H1 (cell line): ENCODE measurements at regions not wholly inside any gene's neighbourhood (a gene's known extent, or its start where the extent isn't known, plus 50 kb on each side); places are given as distances from the start of the nearest gene placed in this dataset.

ENCODE experiments used
- CTCF ChIA-PET: fragments of 300-600 bp; sonication (Branson Sonifier 250); formaldehyde crosslinking; loops from one replicate; lab custom pipeline; 2021; ENCODE audit not compliant: partially characterized antibody; lab: Charles Lee
- POLR2A ChIA-PET: fragments of 300-600 bp; sonication (Branson Sonifier 250); formaldehyde crosslinking; loops from one replicate; lab custom pipeline; 2021; ENCODE audit warnings: inconsistent platforms; ENCODE audit not compliant: partially characterized antibody; lab: Charles Lee
- DNase-seq, 2 experiments: peaks; one replicate each; pipeline versions ENCODE4 v3.0.0 to v3.0.0-alpha.2; 2010 to 2022; ENCODE audit warnings: low spot score in 2 of 2, low read depth in 1 of 2, mixed read lengths in 1 of 2
- FAIRE-seq: peaks from 2 replicates; lab custom pipeline; 2011; peaks lifted over from hg19 to GRCh38; lab: Jason Lieb, UNC
- H2AFZ ChIP-seq: 2 replicates; pipeline ENCODE4 v1.8.1; 2012; ENCODE audit warnings: low read length, inconsistent platforms
- H2AK5ac ChIP-seq: 2 replicates; pipeline ENCODE4 v1.6.1; 2013; ENCODE audit warnings: low read depth, low read length
- H2BK120ac ChIP-seq: replicated peaks from 2 replicates; pipeline ENCODE3; 2013; ENCODE audit warnings: low read depth, low read length, inconsistent platforms
- H2BK12ac ChIP-seq: 2 replicates; pipeline ENCODE4 v1.6.1; 2013; ENCODE audit warnings: low read depth, low read length
- H2BK15ac ChIP-seq: 2 replicates; pipeline ENCODE4 v1.6.1; 2013; ENCODE audit warnings: low read length
- H2BK20ac ChIP-seq: 2 replicates; pipeline ENCODE4 v1.6.1; 2013; ENCODE audit warnings: low read length
- H2BK5ac ChIP-seq: 2 replicates; pipeline ENCODE4 v1.6.1; 2013; ENCODE audit warnings: low read depth, low read length
- H3K14ac ChIP-seq: 2 replicates; pipeline ENCODE4 v1.6.1; 2013; ENCODE audit warnings: inconsistent platforms; ENCODE audit not compliant: insufficient read length
- H3K18ac ChIP-seq: 2 replicates; pipeline ENCODE4 v1.6.1; 2013; ENCODE audit warnings: low read length; ENCODE audit errors: extremely low read depth
- H3K23ac ChIP-seq: 2 replicates; pipeline ENCODE4 v1.6.1; 2013; ENCODE audit warnings: inconsistent platforms; ENCODE audit not compliant: insufficient read length
- H3K23me2 ChIP-seq: 2 replicates; pipeline ENCODE4 v1.6.1; 2013; ENCODE audit warnings: low read depth, low read length
- H3K27ac ChIP-seq: 2 replicates; pipeline ENCODE4 v1.6.1; 2011; ENCODE audit warnings: low read depth, low read length, inconsistent platforms
- H3K27me3 ChIP-seq, 4 experiments: replicated peaks in 1 of 4; 1 replicate in 1 of 4; 2 replicates in 3 of 4; pipeline versions ENCODE4 v1.6.1 to v1.8.1; 2011 to 2013; ENCODE audit warnings: low read length in 3 of 4, mild to moderate bottlenecking in 3 of 4, inconsistent platforms in 2 of 4, mixed read lengths in 2 of 4, moderate library complexity in 1 of 4; ENCODE audit not compliant: control insufficient read depth in 3 of 4, insufficient read depth in 3 of 4; ENCODE audit errors: extremely low read depth in 1 of 4
- H3K36me3 ChIP-seq, 4 experiments: 2 replicates each; pipeline versions ENCODE4 v1.6.1 to v1.8.1; 2011 to 2013; ENCODE audit warnings: mild to moderate bottlenecking in 4 of 4, low read length in 3 of 4, moderate library complexity in 2 of 4, control low read depth in 1 of 4, inconsistent platforms in 1 of 4; ENCODE audit not compliant: insufficient read depth in 4 of 4, control insufficient read depth in 2 of 4
- H3K4ac ChIP-seq: replicated peaks from 2 replicates; pipeline ENCODE3; 2013; ENCODE audit warnings: low read length, low read depth, mixed read lengths, inconsistent platforms; ENCODE audit not compliant: insufficient read length
- H3K4me1 ChIP-seq, 4 experiments: replicated peaks in 1 of 4; 1 replicate in 1 of 4; 2 replicates in 3 of 4; pipeline versions ENCODE4 v1.6.1 to v1.8.1; 2011 to 2013; ENCODE audit warnings: low read length in 3 of 4, inconsistent platforms in 2 of 4, mixed read lengths in 1 of 4; ENCODE audit not compliant: insufficient read depth in 4 of 4, control insufficient read depth in 3 of 4
- H3K4me2 ChIP-seq, 2 experiments: 2 replicates each; pipeline versions ENCODE4 v1.6.1 to v1.8.1; 2011 to 2013; ENCODE audit warnings: low read depth in 2 of 2, low read length in 2 of 2, control low read depth in 1 of 2, inconsistent platforms in 1 of 2, mild to moderate bottlenecking in 1 of 2; ENCODE audit not compliant: insufficient read depth in 1 of 2
- H3K4me3 ChIP-seq, 4 experiments: fragments of 200-600, 300-600 bp in 1 of 4; sonication (generic), shearing (Covaris generic), sonication (Bioruptor Twin) in 1 of 4; 2 replicates each; pipeline versions ENCODE4 v1.5.1 to v1.8.1; 2011 to 2016; ENCODE audit warnings: low read length in 4 of 4, low read depth in 3 of 4, control low read depth in 2 of 4, inconsistent platforms in 2 of 4, mild to moderate bottlenecking in 2 of 4, mixed read lengths in 1 of 4, moderate library complexity in 1 of 4; ENCODE audit not compliant: insufficient read depth in 2 of 4; ENCODE audit errors: extremely low read depth in 1 of 4
- H3K56ac ChIP-seq: replicated peaks from 2 replicates; pipeline ENCODE3; 2013; ENCODE audit warnings: low read depth, mild to moderate bottlenecking, mixed read lengths, low read length, inconsistent platforms; ENCODE audit not compliant: insufficient read length
- H3K79me1 ChIP-seq: 2 replicates; pipeline ENCODE4 v1.6.1; 2013; ENCODE audit warnings: low read depth, low read length, control low read depth
- H3K79me2 ChIP-seq, 2 experiments: 2 replicates each; pipeline versions ENCODE4 v1.6.1 to v1.8.1; 2012 to 2013; ENCODE audit warnings: low read length in 2 of 2, mild to moderate bottlenecking in 2 of 2, inconsistent platforms in 1 of 2; ENCODE audit not compliant: insufficient read depth in 2 of 2, control insufficient read depth in 1 of 2
- H3K9ac ChIP-seq, 4 experiments: replicated peaks in 1 of 4; 1 replicate in 1 of 4; 2 replicates in 3 of 4; pipeline versions ENCODE4 v1.6.1 to v1.8.1; 2011 to 2013; ENCODE audit warnings: low read depth in 3 of 4, low read length in 3 of 4, control low read depth in 2 of 4, mild to moderate bottlenecking in 2 of 4, moderate library complexity in 2 of 4, inconsistent platforms in 1 of 4; ENCODE audit errors: extremely low read depth in 1 of 4
- H3K9me3 ChIP-seq, 2 experiments: 2 replicates each; pipeline versions ENCODE4 v1.6.1 to v1.8.1; 2012 to 2013; ENCODE audit warnings: mild to moderate bottlenecking in 2 of 2, moderate library complexity in 2 of 2, control low read depth in 1 of 2, inconsistent platforms in 1 of 2, low read depth in 1 of 2, low read length in 1 of 2, mixed read lengths in 1 of 2; ENCODE audit not compliant: insufficient read depth in 2 of 2
- H4K20me1 ChIP-seq, 2 experiments: replicated peaks in 1 of 2; 2 replicates each; pipeline versions ENCODE3 to v1.8.1; 2011 to 2013; ENCODE audit warnings: inconsistent platforms in 2 of 2, low read length in 2 of 2, mild to moderate bottlenecking in 1 of 2; ENCODE audit not compliant: insufficient read depth in 2 of 2, control insufficient read depth in 1 of 2
- H4K5ac ChIP-seq: 2 replicates; pipeline ENCODE4 v1.6.1; 2013; ENCODE audit warnings: low read length, low read depth, mixed read lengths, inconsistent platforms; ENCODE audit not compliant: insufficient read length
- H4K8ac ChIP-seq: 2 replicates; pipeline ENCODE4 v1.8.0; 2013; ENCODE audit warnings: mild to moderate bottlenecking, moderate library complexity, low read length, inconsistent platforms; ENCODE audit not compliant: insufficient read depth; ENCODE audit errors: extremely low read depth
- H4K91ac ChIP-seq: replicated peaks from 2 replicates; pipeline ENCODE3; 2013; ENCODE audit warnings: low read length, mixed read lengths, inconsistent platforms; ENCODE audit not compliant: insufficient read length
- CEBPB ChIP-seq: IDR thresholded peaks from 2 replicates; pipeline ENCODE4 v1.6.1; 2012; ENCODE audit warnings: low read depth, low read length
- KDM4A ChIP-seq: IDR thresholded peaks from one replicate; pipeline ENCODE4 v1.7.1; 2012; ENCODE audit warnings: low read depth, mild to moderate bottlenecking, moderate library complexity, low read length, inconsistent platforms; ENCODE audit not compliant: severe bottlenecking
- SRF ChIP-seq: IDR thresholded peaks from 2 replicates; pipeline ENCODE4 v1.6.1; 2011; ENCODE audit warnings: mild to moderate bottlenecking, low read depth, low read length, moderate library complexity
- WGBS, 2 experiments: shearing (Covaris generic) in 1 of 2; methylation state at CpG; one replicate each; pipeline versions ENCODE4 v1.1.6 to v1.1.7; 2013 to 2015; ENCODE audit warnings: low lambda C conversion rate in 2 of 2, mixed read lengths in 2 of 2, inconsistent platforms in 1 of 2, low coverage in 1 of 2, missing lambda C conversion rate in 1 of 2; ENCODE audit not compliant: insufficient replicate concordance in 2 of 2, insufficient coverage in 1 of 2, insufficient read length in 1 of 2; ENCODE audit errors: extremely low coverage in 1 of 2, missing lambda C conversion rate in 1 of 2; 5-methylcytosine and 5-hydroxymethylcytosine counted together
- TF ChIP-seq, protein P1 (sequence below): IDR thresholded peaks from 2 replicates; pipeline ENCODE4 v1.6.1; 2012; ENCODE audit warnings: low read length, inconsistent platforms

DNA sequence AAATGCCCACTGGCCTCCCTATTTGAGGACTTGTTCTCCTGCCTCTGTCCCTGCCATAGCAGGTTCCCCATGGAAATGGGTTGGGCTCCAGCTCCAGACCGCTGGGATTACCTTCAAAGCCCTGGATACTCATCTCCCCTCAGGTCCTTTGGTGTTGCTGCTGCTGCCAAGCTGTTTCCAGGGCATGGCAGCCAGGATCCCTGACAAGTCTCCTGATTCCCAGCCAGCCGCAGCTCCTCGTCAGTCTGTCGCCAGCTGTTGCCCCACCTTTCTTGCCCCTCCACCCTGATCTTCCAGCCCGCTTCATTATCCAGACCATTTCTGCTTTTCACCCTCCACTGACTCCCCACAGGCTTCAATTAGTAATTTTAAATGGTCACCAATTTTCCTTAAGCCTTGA, 68.3 kb upstream of the KCND3 start:
- H3K4ac ChIP-seq: no peak overlapping the region
- H3K14ac ChIP-seq: no peak overlapping the region
- no peaks in the 10 kb centered on the region for H3K27me3 ChIP-seq
- H3K18ac ChIP-seq: no peak overlapping the region
- no peaks in the 10 kb centered on the region for H3K79me1 ChIP-seq
- CTCF ChIA-PET: interaction anchor here (0.8 to 1.3 kb wide), 4 partner anchors 29 to 299 kb away, joined by 3 to 4 read pairs (median 4); no protein-coding TSS in a partner anchor
- no peak for FAIRE-seq
- no peak overlapping the region for H4K91ac ChIP-seq
- no peak overlapping the region for H3K23ac ChIP-seq
- POLR2A ChIA-PET: no interaction called here
- H2AFZ ChIP-seq: no peak overlapping the region
- H3K27ac ChIP-seq: no peak overlapping the region
- no peak for TF ChIP-seq CEBPB
- no peak for TF ChIP-seq SRF
- no peak for TF ChIP-seq KDM4A
- TF ChIP-seq, protein P1, sequence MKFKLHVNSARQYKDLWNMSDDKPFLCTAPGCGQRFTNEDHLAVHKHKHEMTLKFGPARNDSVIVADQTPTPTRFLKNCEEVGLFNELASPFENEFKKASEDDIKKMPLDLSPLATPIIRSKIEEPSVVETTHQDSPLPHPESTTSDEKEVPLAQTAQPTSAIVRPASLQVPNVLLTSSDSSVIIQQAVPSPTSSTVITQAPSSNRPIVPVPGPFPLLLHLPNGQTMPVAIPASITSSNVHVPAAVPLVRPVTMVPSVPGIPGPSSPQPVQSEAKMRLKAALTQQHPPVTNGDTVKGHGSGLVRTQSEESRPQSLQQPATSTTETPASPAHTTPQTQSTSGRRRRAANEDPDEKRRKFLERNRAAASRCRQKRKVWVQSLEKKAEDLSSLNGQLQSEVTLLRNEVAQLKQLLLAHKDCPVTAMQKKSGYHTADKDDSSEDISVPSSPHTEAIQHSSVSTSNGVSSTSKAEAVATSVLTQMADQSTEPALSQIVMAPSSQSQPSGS: no peak
- no peak overlapping the region for H2BK12ac ChIP-seq
- no peak overlapping the region for H3K4me2 ChIP-seq
- no peak overlapping the region for H2AK5ac ChIP-seq
- no peak for DNase-seq
- H2BK15ac ChIP-seq: no peak overlapping the region
- no peaks in the 10 kb centered on the region for H3K23me2 ChIP-seq
- no peaks in the 10 kb centered on the region for H3K36me3 ChIP-seq
- H3K79me2 ChIP-seq: no peaks in the 10 kb centered on the region
- H3K9me3 ChIP-seq: 0 out of 4 replicates have a peak, but pooled peaks cover 0 to 4% of the 10 kb centered on the region in 2 experiments
- no peak overlapping the region for H4K5ac ChIP-seq
- H3K56ac ChIP-seq: no peak overlapping the region
- H4K8ac ChIP-seq: no peak overlapping the region
- 89% methylated on average over 5 of the region's 5 CpGs; no CpG with 5 or more reads in 1 of the 2 experiments for WGBS, 2 experiments
- H2BK5ac ChIP-seq: no peak overlapping the region
- H3K4me3 ChIP-seq: no peak overlapping the region
- no peak overlapping the region for H3K9ac ChIP-seq
- H2BK20ac ChIP-seq: no peak overlapping the region
- no peaks in the 10 kb centered on the region for H3K4me1 ChIP-seq
- H4K20me1 ChIP-seq: no peaks in the 10 kb centered on the region
- H2BK120ac ChIP-seq: no peak overlapping the region
